Stomach smooth muscle (tissue), 2 donors: ENCODE measurements at regions not wholly inside any gene's neighbourhood (a gene's known extent, or its start where the extent isn't known, plus 50 kb on each side); places are given as distances from the start of the nearest gene placed in this dataset.
"Not testable (repeated sequence)": the region's sequence is repeated elsewhere in the genome, so short reads cannot be mapped to it uniquely, and the experiment has no call there.

Experiments
- H3K27ac ChIP-seq: one replicate; pipeline ENCODE4 v1.7.0; 2013; ENCODE audit warnings: mild to moderate bottlenecking, low read length, inconsistent platforms
- H3K27me3 ChIP-seq, 2 donors: one replicate each; pipeline ENCODE4 v1.7.0; 2013; ENCODE audit warnings: low read length in 2 of 2; ENCODE audit not compliant: insufficient read depth in 2 of 2, control insufficient read depth in 1 of 2
- H3K36me3 ChIP-seq, 2 donors: one replicate each; pipeline ENCODE4 v1.7.0; 2013; ENCODE audit warnings: low read length in 2 of 2; ENCODE audit not compliant: control insufficient read depth in 2 of 2, insufficient read depth in 2 of 2
- H3K4me1 ChIP-seq: one replicate; pipeline ENCODE4 v1.7.0; 2013; ENCODE audit warnings: low read length; ENCODE audit not compliant: control insufficient read depth, insufficient read depth
- H3K4me3 ChIP-seq, 2 donors: one replicate each; pipeline ENCODE4 v1.7.0; 2013; ENCODE audit warnings: low read length in 2 of 2
- H3K9ac ChIP-seq, 2 donors: one replicate each; pipeline ENCODE4 v1.7.0; 2013; ENCODE audit warnings: low read length in 2 of 2, mild to moderate bottlenecking in 1 of 2
- H3K9me3 ChIP-seq, 2 donors: one replicate each; pipeline ENCODE4 v1.7.0; 2013; ENCODE audit warnings: low read length in 2 of 2; ENCODE audit not compliant: control insufficient read depth in 2 of 2
- donor health status: healthy.
- donor health status: Pancreatic carcinoma.

DNA sequence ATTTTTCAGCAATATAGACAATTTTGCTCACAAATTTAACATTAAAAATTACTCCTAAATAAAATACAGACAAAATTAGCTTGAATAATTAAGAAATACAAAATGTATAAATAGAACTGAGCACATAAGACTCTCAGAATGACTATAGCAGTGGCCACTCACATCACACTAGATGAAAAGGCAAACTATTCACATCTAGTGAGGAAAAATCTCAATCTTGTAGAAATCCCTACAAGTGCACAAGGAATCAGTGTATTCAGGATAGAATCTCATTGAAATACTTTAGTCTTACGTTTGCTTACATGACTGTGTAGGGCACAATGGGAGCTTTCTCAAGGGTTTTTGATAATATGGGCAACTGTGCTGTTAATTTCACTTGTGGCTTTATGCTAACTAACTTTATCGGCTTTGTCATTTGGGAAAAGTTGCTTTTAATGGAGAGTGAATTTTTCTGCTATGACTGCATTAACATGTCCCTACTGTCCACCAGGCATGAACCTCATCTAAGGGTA, 678.9 kb upstream of the LRRTM4 start:
- H3K36me3 ChIP-seq, result no peaks in the 10 kb centered on the region
- no peak overlapping the region for H3K27ac ChIP-seq
- no peaks in the 10 kb centered on the region for H3K9me3 ChIP-seq
- no peaks in the 10 kb centered on the region for H3K27me3 ChIP-seq
- no peaks in the 10 kb centered on the region for H3K4me1 ChIP-seq
- H3K9ac ChIP-seq, result no peak overlapping the region
- no peak overlapping the region for H3K4me3 ChIP-seq

DNA sequence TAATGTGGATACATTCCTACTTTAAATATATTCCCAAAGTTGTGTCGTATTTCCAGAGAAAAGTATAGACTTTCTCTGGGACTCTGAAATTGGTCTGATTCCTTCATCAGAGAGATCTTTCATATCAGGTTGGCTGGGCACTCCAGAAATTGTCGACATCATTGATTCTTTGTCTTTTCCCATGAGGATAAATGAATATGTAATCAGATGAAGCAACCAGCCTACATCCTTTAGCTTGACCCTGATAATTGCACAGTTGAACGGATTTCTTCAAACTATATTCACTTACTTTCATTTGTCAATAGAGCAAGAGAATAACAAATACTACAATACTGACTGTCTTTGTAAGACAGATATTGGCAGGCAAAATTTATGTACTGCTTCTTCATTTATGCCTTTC, 680.2 kb upstream of the LRRTM4 start:
- H3K36me3 ChIP-seq, result no peaks in the 10 kb centered on the region
- H3K9me3 ChIP-seq, result no peaks in the 10 kb centered on the region
- H3K27ac ChIP-seq, result no peak overlapping the region
- no peaks in the 10 kb centered on the region for H3K27me3 ChIP-seq
- no peak overlapping the region for H3K4me3 ChIP-seq
- H3K9ac ChIP-seq, result no peak overlapping the region
- no peaks in the 10 kb centered on the region for H3K4me1 ChIP-seq

GRCh38 chr2:78202986-78203670, 681.0 kb upstream of the LRRTM4 start:
- no peaks in the 10 kb centered on the region for H3K36me3 ChIP-seq
- H3K27ac ChIP-seq, result no peak overlapping the region
- H3K4me1 ChIP-seq, result no peaks in the 10 kb centered on the region
- no peaks in the 10 kb centered on the region for H3K27me3 ChIP-seq
- H3K4me3 ChIP-seq, result no peak overlapping the region
- no peak overlapping the region for H3K9ac ChIP-seq
- H3K9me3 ChIP-seq, result no peaks in the 10 kb centered on the region

- Histone ChIP-seq H3K9ac (no peak overlapping the region), H3K4me3 (no peak overlapping the region), H3K36me3 (no peaks in the 10 kb centered on the region), H3K27ac (no peak overlapping the region), H3K9me3 (no peaks in the 10 kb centered on the region), H3K4me1 (no peaks in the 10 kb centered on the region), H3K27me3 (no peaks in the 10 kb centered on the region)
Observed at GRCh38 chr2:78218066-78218465, 695.9 kb upstream of the LRRTM4 start.

- H3K9me3 ChIP-seq, result no peaks in the 10 kb centered on the region
- no peaks in the 10 kb centered on the region for H3K4me1 ChIP-seq
- H3K36me3 ChIP-seq, result no peaks in the 10 kb centered on the region
- H3K4me3 ChIP-seq, result no peak overlapping the region
- H3K27ac ChIP-seq, result no peak overlapping the region
- H3K9ac ChIP-seq, result no peak overlapping the region
- no peaks in the 10 kb centered on the region for H3K27me3 ChIP-seq
Observed at GRCh38 chr2:78237704-78238103, 715.5 kb upstream of the LRRTM4 start.

- no peak overlapping the region for H3K9ac ChIP-seq
- no peaks in the 10 kb centered on the region for H3K9me3 ChIP-seq
- H3K27ac ChIP-seq, result no peak overlapping the region
Observed at GRCh38 chr2:78245394-78246135, 723.4 kb upstream of the LRRTM4 start.

DNA sequence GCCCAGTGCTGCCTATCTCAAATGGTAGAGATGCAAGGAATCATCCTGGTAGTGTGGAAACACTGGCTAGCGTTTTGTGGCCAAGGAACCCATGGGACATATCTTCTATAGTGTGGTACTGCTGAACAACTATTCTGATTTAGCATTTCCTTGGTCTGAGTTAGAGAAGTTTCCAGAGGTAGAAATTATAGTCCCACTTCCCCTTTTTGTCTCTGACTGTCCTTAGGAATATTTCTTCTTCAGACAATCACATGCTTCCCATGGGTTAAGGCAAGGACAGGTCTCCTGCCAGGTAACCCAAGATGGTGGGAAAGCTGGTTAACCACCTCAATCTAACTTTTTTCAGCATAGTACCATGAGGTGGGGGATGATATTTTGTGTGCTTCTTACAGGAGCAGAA, 729.5 kb upstream of the LRRTM4 start:
- no peaks in the 10 kb centered on the region for H3K9me3 ChIP-seq
- H3K27me3 ChIP-seq, result no peaks in the 10 kb centered on the region
- no peak overlapping the region for H3K27ac ChIP-seq
- H3K4me1 ChIP-seq, result no peaks in the 10 kb centered on the region
- H3K9ac ChIP-seq, result no peak overlapping the region
- H3K4me3 ChIP-seq, result no peak overlapping the region
- H3K36me3 ChIP-seq, result no peaks in the 10 kb centered on the region

More at GRCh38 chr2:78245394-78246135, 723.4 kb upstream of the LRRTM4 start:
- no peak overlapping the region for H3K4me3 ChIP-seq
- no peaks in the 10 kb centered on the region for H3K4me1 ChIP-seq
- H3K36me3 ChIP-seq, result no peaks in the 10 kb centered on the region
- no peaks in the 10 kb centered on the region for H3K27me3 ChIP-seq

- H3K4me3 ChIP-seq, result no peak overlapping the region
- H3K9me3 ChIP-seq, result no peaks in the 10 kb centered on the region
- H3K4me1 ChIP-seq, result no peaks in the 10 kb centered on the region
- no peak overlapping the region for H3K27ac ChIP-seq
- no peak overlapping the region for H3K9ac ChIP-seq
- no peaks in the 10 kb centered on the region for H3K27me3 ChIP-seq
- no peaks in the 10 kb centered on the region for H3K36me3 ChIP-seq
Observed at GRCh38 chr2:78260861-78261260, 738.7 kb upstream of the LRRTM4 start.

GRCh38 chr2:78261454-78261853, 739.3 kb upstream of the LRRTM4 start:
- Histone ChIP-seq H3K27me3 (no peaks in the 10 kb centered on the region), H3K4me3 (no peak overlapping the region), H3K9ac (no peak overlapping the region), H3K9me3 (no peaks in the 10 kb centered on the region), H3K36me3 (no peaks in the 10 kb centered on the region), H3K27ac (no peak overlapping the region), H3K4me1 (no peaks in the 10 kb centered on the region)

DNA sequence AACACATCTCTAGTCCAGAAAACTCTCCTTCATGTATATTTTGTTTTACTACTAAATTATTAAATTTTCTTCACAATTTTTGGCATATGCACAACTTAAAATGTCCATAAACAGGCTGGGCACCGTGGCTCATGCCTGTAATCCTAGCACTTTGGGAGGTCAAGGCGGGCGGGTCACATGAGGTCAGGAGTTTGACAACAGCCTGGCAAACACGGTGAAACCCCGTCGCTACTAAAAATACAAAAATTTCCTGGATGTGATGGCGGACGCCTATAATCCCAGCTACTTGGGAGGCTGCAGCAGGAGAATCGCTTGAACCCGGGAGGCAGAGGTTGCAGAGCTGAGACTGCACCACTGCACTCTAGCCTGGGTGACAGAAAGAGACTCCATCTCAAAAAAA, 739.9 kb upstream of the LRRTM4 start:
- H3K36me3 ChIP-seq, H3K4me3 ChIP-seq, H3K9ac ChIP-seq, H3K4me1 ChIP-seq, H3K27me3 ChIP-seq, H3K27ac ChIP-seq, H3K9me3 ChIP-seq: not testable (repeated sequence)
